NT2/D1 (cell line): ENCODE measurements at regions not wholly inside any gene's neighbourhood (a gene's known extent, or its start where the extent isn't known, plus 50 kb on each side); places are given as distances from the start of the nearest gene placed in this dataset.

Experiments used
- SUZ12 ChIP-seq: IDR thresholded peaks from 2 replicates; pipeline ENCODE4 v1.6.1; 2011; ENCODE audit not compliant: insufficient read length, insufficient read depth; ENCODE audit errors: extremely low read depth
- YY1 ChIP-seq: IDR thresholded peaks from 2 replicates; pipeline ENCODE4 v1.6.1; 2011; ENCODE audit not compliant: insufficient read length, insufficient read depth
- ZNF274 ChIP-seq: IDR thresholded peaks from 2 replicates; pipeline ENCODE4 v1.6.1; 2011; ENCODE audit warnings: mild to moderate bottlenecking, low read depth, low read length

GRCh38 chr1:2860476-2861142 is 59.1 kb upstream of the TTC34 start:
- TF ChIP-seq YY1: no peak
- no peak for TF ChIP-seq SUZ12
- TF ChIP-seq ZNF274: no peak
